Astrocyte of the cerebellum (primary cell): ENCODE measurements at regions not wholly inside any gene's neighbourhood (a gene's known extent, or its start where the extent isn't known, plus 50 kb on each side); places are given as distances from the start of the nearest gene placed in this dataset.

Source experiments
- DNase-seq: peaks from one replicate; pipeline ENCODE4 v3.0.0-alpha.2; 2011; ENCODE audit warnings: low read depth
- H3K4me3 ChIP-seq: 2 replicates; pipeline ENCODE4 v1.5.1; 2011; ENCODE audit warnings: mild to moderate bottlenecking, low read depth, low read length, moderate library complexity
- CTCF ChIP-seq: IDR thresholded peaks from 2 replicates; pipeline ENCODE4 v1.5.1; 2012; ENCODE audit warnings: low read length, low read depth, moderate library complexity, mild to moderate bottlenecking; ENCODE audit errors: missing control alignments
- in situ Hi-C: cut with HindIII; loops from 2 replicates; pipeline ENCODE4 v1.10.0; 2017; ENCODE audit warnings: low sequenced_read_pairs

DNA sequence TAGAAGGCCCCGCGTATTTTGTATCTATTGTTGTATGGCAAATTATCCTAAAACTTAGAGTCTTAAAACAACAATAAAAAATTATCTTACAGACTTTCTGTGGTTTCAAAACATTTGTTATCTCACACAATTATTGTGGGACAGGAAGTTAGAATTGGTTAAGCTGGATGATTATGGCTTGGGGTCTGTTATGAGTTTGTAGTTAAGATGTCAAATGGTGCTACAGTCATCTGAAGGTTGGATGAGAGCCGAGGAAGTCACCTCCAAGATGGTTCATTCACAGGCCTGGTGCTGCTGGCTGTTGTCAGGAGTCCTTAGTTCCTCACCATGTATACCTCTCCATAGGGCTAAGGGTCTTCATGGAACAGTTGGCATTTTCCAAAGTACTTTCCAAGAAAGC, 175.6 kb upstream of the FANCL start:
- no peak for TF ChIP-seq CTCF
- in situ Hi-C loops = no loop called here

DNA sequence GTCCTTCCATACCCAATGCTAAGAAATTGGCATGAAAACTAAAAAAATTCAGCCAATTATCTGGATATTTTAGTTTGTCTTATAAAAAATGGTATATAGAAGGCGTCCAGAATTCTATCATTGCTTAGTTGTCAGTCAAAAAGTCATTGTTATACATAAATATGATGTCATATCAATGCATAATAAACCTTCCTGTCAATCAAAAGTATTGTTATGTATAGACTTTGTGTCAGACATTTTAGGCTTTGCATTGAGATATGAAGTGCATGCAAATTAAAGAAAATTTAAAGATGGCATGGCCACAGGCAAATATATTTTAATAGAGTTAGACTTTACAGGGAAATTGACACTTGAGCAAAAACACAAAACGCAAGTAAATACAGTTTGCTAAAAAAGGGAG, 173.4 kb upstream of the FANCL start:
- no peak for DNase-seq
- in situ Hi-C loops = no loop called here
- H3K4me3 ChIP-seq = no peak overlapping the region
- no peak for TF ChIP-seq CTCF

More for the DNA sequence above, 175.6 kb upstream of the FANCL start:
- no peak overlapping the region for H3K4me3 ChIP-seq
- no peak for DNase-seq

DNA sequence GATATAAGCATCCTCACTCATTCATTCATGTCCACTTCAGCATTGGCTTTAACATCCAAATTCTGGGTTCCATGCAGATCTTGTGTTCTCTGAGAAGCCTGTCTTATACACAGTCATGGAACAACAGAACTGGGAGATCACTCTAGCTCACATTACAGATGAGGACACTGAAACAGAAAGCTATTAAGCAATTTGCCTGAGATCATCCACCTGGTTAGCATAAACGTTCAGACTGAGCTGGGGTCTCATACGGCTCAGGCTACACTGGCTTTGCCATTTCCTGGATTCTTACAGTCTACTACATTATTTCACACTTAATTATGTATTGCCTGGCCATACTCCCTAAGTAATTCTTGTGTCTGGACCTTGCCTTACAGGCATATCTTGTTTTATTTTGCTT, 169.4 kb upstream of the FANCL start:
- H3K4me3 ChIP-seq = no peak overlapping the region
- in situ Hi-C loops = no loop called here
- TF ChIP-seq CTCF = no peak
- DNase-seq = no peak

DNA sequence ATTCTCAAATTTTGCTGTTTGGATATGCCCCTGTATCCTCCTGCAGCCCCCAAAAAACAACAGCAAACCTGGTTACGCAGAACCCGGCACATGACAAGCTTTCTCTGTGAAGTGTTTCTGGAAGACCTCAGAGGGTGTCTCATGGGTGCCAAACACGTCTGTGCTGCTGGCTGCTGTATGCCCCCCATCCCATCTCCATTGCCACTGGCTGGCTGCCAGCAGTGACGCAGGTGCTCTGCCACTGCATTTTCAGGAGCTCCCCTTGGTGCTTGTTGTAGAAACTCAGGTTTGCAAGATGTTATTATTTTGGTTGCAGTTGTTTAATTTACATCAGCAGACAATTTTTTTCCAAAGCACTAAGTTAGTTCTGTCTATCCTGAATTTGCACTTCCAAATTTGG, 166.4 kb upstream of the FANCL start:
- no peak for TF ChIP-seq CTCF
- no peak overlapping the region for H3K4me3 ChIP-seq
- no peak for DNase-seq
- in situ Hi-C loops = no loop called here

DNA sequence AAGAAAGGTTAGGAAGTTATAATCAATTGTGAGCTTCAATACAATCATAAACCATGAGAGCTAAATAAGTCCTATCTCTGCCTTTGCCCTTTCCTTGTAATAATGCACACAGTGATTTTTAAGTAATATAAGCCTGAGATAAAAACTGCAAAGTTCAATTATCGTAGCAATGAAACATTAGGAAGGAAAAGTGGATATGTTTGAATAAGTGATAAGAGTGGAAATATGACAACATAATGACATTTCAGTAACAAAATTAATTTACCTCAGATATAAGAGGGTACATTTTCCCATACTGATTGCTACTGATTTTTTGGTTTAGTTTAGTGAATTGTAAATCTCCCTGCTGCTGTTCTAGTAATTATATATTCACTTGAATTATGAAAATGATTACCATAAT, 164.2 kb upstream of the FANCL start:
- no peak for DNase-seq
- no peak overlapping the region for H3K4me3 ChIP-seq
- no peak for TF ChIP-seq CTCF
- in situ Hi-C loops = no loop called here

DNA sequence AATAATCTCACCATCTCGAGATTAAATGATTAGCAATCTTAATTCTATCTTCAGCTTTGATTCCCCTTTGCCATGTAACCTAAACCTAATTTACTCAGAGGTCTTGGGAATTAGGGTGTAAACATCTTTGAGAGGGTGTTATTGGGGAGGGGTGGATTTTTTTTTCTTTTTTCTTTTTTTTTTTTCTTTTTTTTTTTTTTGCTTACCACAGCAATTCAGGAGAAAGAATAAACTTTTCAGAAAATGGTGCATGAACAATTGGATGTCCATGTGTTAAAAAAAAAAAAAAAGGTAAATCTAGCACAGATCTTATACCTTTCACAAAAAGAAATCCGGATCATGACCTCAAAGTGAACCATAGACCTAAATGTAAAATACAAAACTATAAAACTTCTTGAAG, 160.8 kb upstream of the FANCL start:
- TF ChIP-seq CTCF = no peak
- in situ Hi-C loops = no loop called here
- no peak for DNase-seq
- H3K4me3 ChIP-seq = no peak overlapping the region

GRCh38 chr2:58398406-58398805, 157.3 kb upstream of the FANCL start:
- no peak for TF ChIP-seq CTCF
- DNase-seq = no peak
- no peak overlapping the region for H3K4me3 ChIP-seq
- in situ Hi-C loops = no loop called here
